Karpas-422 (cell line): ENCODE measurements at regions not wholly inside any gene's neighbourhood (a gene's known extent, or its start where the extent isn't known, plus 50 kb on each side); places are given as distances from the start of the nearest gene placed in this dataset.

Experiments used
- DNase-seq: peaks from one replicate; pipeline ENCODE4 v3.0.0-alpha.2; 2015
- H2AFZ ChIP-seq: fragments of 200-600 bp; sonication (generic); 2 replicates; pipeline ENCODE4 v1.6.1; 2014; ENCODE audit warnings: antibody characterized with exemption, low read length, mixed read lengths
- H3K27ac ChIP-seq: fragments of 200-600 bp; sonication (generic); 2 replicates; pipeline ENCODE4 v1.5.1; 2014; ENCODE audit warnings: mild to moderate bottlenecking, low read length, moderate library complexity
- H3K27me3 ChIP-seq: fragments of 200-600 bp; sonication (generic); 2 replicates; pipeline ENCODE4 v1.6.1; 2014; ENCODE audit warnings: low read length, mixed read lengths
- H3K36me3 ChIP-seq: fragments of 200-600 bp; sonication (generic); 2 replicates; pipeline ENCODE4 v1.6.1; 2014; ENCODE audit warnings: low read length, mixed read lengths; ENCODE audit not compliant: insufficient read depth
- H3K4me1 ChIP-seq: fragments of 200-600 bp; sonication (generic); 2 replicates; pipeline ENCODE4 v1.6.1; 2014; ENCODE audit warnings: mild to moderate bottlenecking, low read length, mixed read lengths
- H3K4me2 ChIP-seq: fragments of 200-600 bp; sonication (generic); 2 replicates; pipeline ENCODE4 v1.6.1; 2014; ENCODE audit warnings: low read length, low read depth, mild to moderate bottlenecking; ENCODE audit not compliant: poor library complexity, severe bottlenecking
- H3K4me3 ChIP-seq: fragments of 200-600 bp; sonication (generic); 2 replicates; pipeline ENCODE4 v1.5.1; 2014; ENCODE audit warnings: mild to moderate bottlenecking, antibody characterized with exemption, low read length, mixed read lengths
- H3K79me2 ChIP-seq: fragments of 200-600 bp; sonication (generic); 2 replicates; pipeline ENCODE4 v1.6.1; 2014; ENCODE audit warnings: mild to moderate bottlenecking, low read length, mixed read lengths
- H3K9ac ChIP-seq: fragments of 200-600 bp; sonication (generic); 2 replicates; pipeline ENCODE4 v1.6.0; 2014; ENCODE audit warnings: low read length
- H3K9me2 ChIP-seq: fragments of 200-600 bp; sonication (generic), shearing (Covaris generic); replicated peaks from 2 replicates; pipeline ENCODE4 v1.6.0; 2014; ENCODE audit warnings: mild to moderate bottlenecking, low read length, moderate library complexity; ENCODE audit not compliant: insufficient read depth
- H3K9me3 ChIP-seq: fragments of 300-700, 200-600 bp; sonication (generic); 2 replicates; pipeline ENCODE4 v1.6.1; 2014; ENCODE audit warnings: low read length, mixed read lengths
- H4K20me1 ChIP-seq: fragments of 200-600 bp; sonication (generic); 2 replicates; pipeline ENCODE4 v1.6.1; 2014; ENCODE audit warnings: mild to moderate bottlenecking, antibody characterized with exemption, low read length, low read depth; ENCODE audit not compliant: insufficient read depth

DNA sequence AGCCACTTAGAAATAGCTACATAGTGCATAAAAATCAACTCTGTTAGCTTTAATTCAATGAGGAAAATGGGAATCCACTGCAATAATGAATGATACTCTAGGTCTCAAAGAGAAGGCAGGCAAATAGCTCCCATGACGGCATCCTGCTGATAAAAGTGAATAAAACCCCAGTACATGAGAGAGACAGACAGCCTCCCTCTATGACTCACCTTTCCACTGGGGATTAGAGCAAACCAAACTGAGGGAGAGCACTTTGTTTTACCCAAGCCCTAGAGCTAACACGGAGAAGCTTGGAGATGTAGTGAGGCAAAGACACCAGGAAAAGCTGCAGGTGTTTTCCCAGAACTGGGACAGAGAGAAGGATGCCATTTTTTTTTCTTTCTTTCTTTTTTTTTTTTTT lies 621.9 kb downstream of the LRRIQ3 start:
- no peaks in the 10 kb centered on the region for H4K20me1 ChIP-seq
- no peak overlapping the region for H3K9ac ChIP-seq
- no peak for DNase-seq
- H3K9me2 ChIP-seq = no peaks in the 10 kb centered on the region
- no peaks in the 10 kb centered on the region for H3K27me3 ChIP-seq
- peaks cover 15% of the 10 kb centered on the region for H3K9me3 ChIP-seq
- H2AFZ ChIP-seq = no peak overlapping the region
- no peaks in the 10 kb centered on the region for H3K79me2 ChIP-seq
- no peaks in the 10 kb centered on the region for H3K4me1 ChIP-seq
- H3K36me3 ChIP-seq = no peaks in the 10 kb centered on the region
- H3K4me2 ChIP-seq = no peak overlapping the region
- H3K4me3 ChIP-seq = no peak overlapping the region
- H3K27ac ChIP-seq = no peak overlapping the region

DNA sequence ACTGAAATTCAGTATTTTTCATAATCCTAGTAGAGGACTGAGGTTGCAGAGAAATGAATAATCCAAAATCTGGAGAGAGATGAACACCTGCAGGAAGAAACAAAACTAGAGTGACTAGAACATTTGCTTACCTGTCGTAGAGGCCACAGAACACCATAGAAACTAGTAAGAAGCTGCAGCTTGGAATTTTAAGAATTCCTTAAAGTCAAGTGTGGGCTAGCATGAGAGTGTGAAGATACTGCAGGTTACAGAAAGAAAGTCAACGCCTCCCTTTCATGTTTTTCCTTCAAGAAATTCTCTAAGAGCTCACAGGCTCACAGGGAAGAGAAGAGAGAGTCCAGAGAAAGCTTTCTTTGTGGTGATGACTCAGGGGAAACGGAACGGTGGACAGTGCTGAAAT lies 633.7 kb downstream of the LRRIQ3 start:
- no peak overlapping the region for H3K27ac ChIP-seq
- H3K79me2 ChIP-seq = no peaks in the 10 kb centered on the region
- no peak overlapping the region for H3K4me3 ChIP-seq
- H3K4me1 ChIP-seq = no peaks in the 10 kb centered on the region
- H4K20me1 ChIP-seq = no peaks in the 10 kb centered on the region
- peaks cover 22% of the 10 kb centered on the region for H3K9me3 ChIP-seq
- no peaks in the 10 kb centered on the region for H3K9me2 ChIP-seq
- H3K9ac ChIP-seq = no peak overlapping the region
- no peak overlapping the region for H3K4me2 ChIP-seq
- DNase-seq = no peak
- H3K36me3 ChIP-seq = no peaks in the 10 kb centered on the region
- H3K27me3 ChIP-seq = no peaks in the 10 kb centered on the region
- H2AFZ ChIP-seq = no peak overlapping the region

DNA sequence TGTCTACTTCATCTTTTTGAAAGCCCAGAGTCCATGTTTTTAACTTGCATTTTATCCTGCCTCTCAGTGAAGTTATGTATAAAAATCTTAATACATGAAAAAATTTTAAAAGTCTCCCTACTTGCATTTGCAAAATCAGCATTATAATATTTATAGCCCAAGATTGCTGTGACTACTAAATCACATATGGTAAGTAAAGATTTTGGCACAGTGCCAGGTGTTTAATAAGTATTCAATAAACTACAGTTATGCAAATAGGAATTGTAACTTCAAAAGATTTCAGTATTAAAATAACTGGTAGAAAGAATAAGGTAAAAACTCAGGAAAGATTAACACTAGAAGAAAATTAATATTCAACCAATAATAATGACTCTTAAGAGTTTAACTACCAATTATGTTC lies 641.7 kb downstream of the LRRIQ3 start:
- DNase-seq = no peak
- no peak overlapping the region for H3K9ac ChIP-seq
- no peak overlapping the region for H3K27ac ChIP-seq

GRCh38 chr1:73537400-73537799 lies 660.6 kb downstream of the LRRIQ3 start:
- H3K4me3 ChIP-seq = no peak overlapping the region
- H3K27me3 ChIP-seq = no peaks in the 10 kb centered on the region
- H3K4me2 ChIP-seq = no peak overlapping the region
- H3K9me2 ChIP-seq = no peaks in the 10 kb centered on the region
- H3K9ac ChIP-seq = no peak overlapping the region
- no peaks in the 10 kb centered on the region for H3K4me1 ChIP-seq
- H4K20me1 ChIP-seq = no peaks in the 10 kb centered on the region
- H2AFZ ChIP-seq = no peak overlapping the region
- H3K9me3 ChIP-seq = peaks cover 11% of the 10 kb centered on the region
- H3K36me3 ChIP-seq = no peaks in the 10 kb centered on the region
- H3K79me2 ChIP-seq = no peaks in the 10 kb centered on the region
- DNase-seq = no peak
- H3K27ac ChIP-seq = no peak overlapping the region

More for the DNA sequence above, 641.7 kb downstream of the LRRIQ3 start:
- Histone ChIP-seq H3K9me2 (no peaks in the 10 kb centered on the region), H3K9me3 (peaks cover 18% of the 10 kb centered on the region), H4K20me1 (no peaks in the 10 kb centered on the region), H3K27me3 (no peaks in the 10 kb centered on the region), H2AFZ (no peak overlapping the region), H3K4me3 (no peak overlapping the region), H3K79me2 (no peaks in the 10 kb centered on the region), H3K4me1 (no peaks in the 10 kb centered on the region), H3K4me2 (no peak overlapping the region), H3K36me3 (no peaks in the 10 kb centered on the region)

DNA sequence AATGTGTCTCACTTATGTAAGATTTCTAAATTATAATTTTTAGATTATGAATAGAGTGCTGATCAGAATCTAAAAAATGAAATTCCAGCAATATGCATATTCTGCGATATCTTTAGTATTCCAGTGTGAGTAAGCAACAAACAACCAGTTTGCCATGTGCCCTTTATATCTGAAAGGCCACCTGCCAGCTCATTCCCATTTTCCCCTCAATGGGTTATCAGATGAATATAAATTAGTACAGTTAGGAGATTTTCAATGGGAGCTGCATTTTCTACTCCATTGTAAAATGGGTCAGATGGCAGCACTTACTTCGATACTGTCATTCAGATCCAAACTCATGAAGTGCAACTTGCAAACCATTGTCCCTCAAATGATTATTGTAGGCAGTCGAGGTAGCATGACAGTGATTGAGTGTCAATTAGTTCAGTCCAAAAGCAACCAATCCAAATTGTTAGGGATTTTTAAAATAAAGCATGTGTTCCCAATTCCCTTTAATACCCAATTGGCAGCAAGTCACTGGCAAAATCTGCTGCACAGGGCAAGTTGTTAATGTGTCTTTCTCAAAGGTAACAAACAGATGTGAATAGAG lies 680.3 kb downstream of the LRRIQ3 start:
- no peaks in the 10 kb centered on the region for H4K20me1 ChIP-seq
- no peak overlapping the region for H2AFZ ChIP-seq
- H3K4me3 ChIP-seq = no peak overlapping the region
- H3K27ac ChIP-seq = no peak overlapping the region
- H3K36me3 ChIP-seq = no peaks in the 10 kb centered on the region
- H3K9ac ChIP-seq = no peak overlapping the region
- no peaks in the 10 kb centered on the region for H3K4me1 ChIP-seq
- H3K4me2 ChIP-seq = no peak overlapping the region
- H3K27me3 ChIP-seq = no peaks in the 10 kb centered on the region
- H3K79me2 ChIP-seq = no peaks in the 10 kb centered on the region
- peaks cover 18% of the 10 kb centered on the region for H3K9me3 ChIP-seq
- no peak for DNase-seq
- H3K9me2 ChIP-seq = no peaks in the 10 kb centered on the region

DNA sequence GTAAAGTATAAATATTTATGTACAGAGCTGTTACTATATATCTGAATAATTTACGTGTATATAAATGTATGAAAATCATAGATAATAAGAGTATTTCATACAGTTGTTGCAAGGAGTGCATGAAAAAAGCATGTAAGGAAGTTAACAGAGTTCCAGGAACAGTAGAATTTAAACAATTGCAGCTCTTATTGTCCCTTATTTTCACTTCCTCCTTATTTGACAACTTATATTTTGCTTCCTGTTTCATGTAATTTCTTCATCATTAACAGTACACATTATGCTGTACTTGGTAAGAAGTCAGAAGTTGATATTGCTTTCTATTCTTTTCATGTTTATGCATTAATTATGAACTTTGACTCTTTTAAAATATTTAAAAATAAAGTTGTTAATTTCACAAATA lies 681.5 kb downstream of the LRRIQ3 start:
- Histone ChIP-seq H3K4me1 (no peaks in the 10 kb centered on the region), H3K9me2 (no peaks in the 10 kb centered on the region), H3K27me3 (no peaks in the 10 kb centered on the region), H3K9me3 (peaks cover 23% of the 10 kb centered on the region), H4K20me1 (no peaks in the 10 kb centered on the region), H3K9ac (no peak overlapping the region), H3K4me3 (no peak overlapping the region), H2AFZ (no peak overlapping the region), H3K27ac (no peak overlapping the region), H3K4me2 (no peak overlapping the region), H3K79me2 (no peaks in the 10 kb centered on the region), H3K36me3 (no peaks in the 10 kb centered on the region)
- no peak for DNase-seq

DNA sequence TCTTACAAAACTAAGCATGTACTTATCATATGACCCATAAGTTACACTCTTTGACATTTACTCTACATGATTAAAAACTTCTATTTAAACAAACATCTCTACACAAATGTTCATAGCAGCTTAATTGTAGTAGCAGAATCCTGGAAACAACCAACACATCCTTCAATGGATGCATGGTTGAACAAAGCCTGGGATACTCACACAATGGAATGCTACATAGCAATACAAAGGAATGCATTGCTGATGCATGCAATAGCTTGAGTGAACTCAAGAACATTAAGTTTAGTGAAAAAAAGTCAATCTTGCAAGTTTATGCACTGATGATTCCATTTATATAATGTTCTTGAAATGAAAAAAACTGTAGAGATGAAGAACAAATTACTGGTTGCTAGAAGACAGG lies 686.9 kb downstream of the LRRIQ3 start:
- Histone ChIP-seq H3K27me3 (no peaks in the 10 kb centered on the region), H3K27ac (no peak overlapping the region), H3K79me2 (no peaks in the 10 kb centered on the region), H3K9ac (no peak overlapping the region), H2AFZ (no peak overlapping the region), H3K9me2 (no peaks in the 10 kb centered on the region), H3K4me2 (no peak overlapping the region), H3K9me3 (peaks cover 22% of the 10 kb centered on the region), H4K20me1 (no peaks in the 10 kb centered on the region), H3K36me3 (no peaks in the 10 kb centered on the region), H3K4me3 (no peak overlapping the region), H3K4me1 (no peaks in the 10 kb centered on the region)
- no peak for DNase-seq

DNA sequence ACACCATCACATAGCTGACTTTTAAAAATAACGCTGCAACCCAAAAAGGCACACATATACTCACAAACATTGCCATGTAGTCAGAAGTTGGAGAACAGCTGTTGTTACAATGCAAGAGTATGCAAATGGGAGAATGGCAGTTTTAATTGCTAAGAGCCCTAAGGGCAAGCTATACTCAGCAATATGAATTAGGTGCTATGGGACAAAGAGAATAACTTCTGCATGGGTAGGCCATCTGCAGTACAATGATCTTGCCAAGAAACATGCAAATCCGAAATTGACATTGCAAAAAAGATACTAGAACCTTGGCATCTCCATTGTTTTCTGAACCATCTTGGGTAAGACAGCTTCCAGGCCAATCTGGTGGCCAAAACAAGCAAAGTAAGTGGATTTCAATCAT lies 697.8 kb downstream of the LRRIQ3 start:
- H2AFZ ChIP-seq = no peak overlapping the region
- no peaks in the 10 kb centered on the region for H3K27me3 ChIP-seq
- no peaks in the 10 kb centered on the region for H3K79me2 ChIP-seq
- H3K4me1 ChIP-seq = no peaks in the 10 kb centered on the region
- peaks cover 25% of the 10 kb centered on the region for H3K9me3 ChIP-seq
- H3K4me3 ChIP-seq = no peak overlapping the region
- no peak overlapping the region for H3K27ac ChIP-seq
- H3K36me3 ChIP-seq = no peaks in the 10 kb centered on the region
- no peak overlapping the region for H3K9ac ChIP-seq
- H3K4me2 ChIP-seq = no peak overlapping the region
- H4K20me1 ChIP-seq = no peaks in the 10 kb centered on the region
- no peaks in the 10 kb centered on the region for H3K9me2 ChIP-seq
- no peak for DNase-seq

DNA sequence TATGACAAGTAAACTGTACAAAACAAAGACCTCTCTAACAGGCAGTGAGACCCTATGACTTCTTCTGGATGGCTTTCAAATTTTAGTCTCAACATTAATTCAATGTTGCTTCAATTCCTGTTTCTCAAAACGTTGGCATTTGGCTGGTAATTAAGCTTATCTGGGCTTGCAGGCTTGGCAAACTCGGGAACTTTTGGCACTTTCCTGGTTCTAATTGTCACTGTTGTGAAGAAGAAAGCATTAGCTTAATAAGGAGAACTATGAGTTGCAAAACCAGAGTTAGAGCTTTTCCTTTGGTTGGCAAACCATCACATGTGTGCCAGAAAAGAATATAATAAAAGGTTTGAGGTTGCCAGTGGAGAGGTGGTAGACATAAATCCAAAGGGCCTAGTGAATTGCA lies 698.3 kb downstream of the LRRIQ3 start:
- Histone ChIP-seq H3K9me3 (peaks cover 25% of the 10 kb centered on the region), H3K27ac (no peak overlapping the region), H3K79me2 (no peaks in the 10 kb centered on the region), H3K4me2 (no peak overlapping the region), H2AFZ (no peak overlapping the region), H3K4me3 (no peak overlapping the region), H3K36me3 (no peaks in the 10 kb centered on the region), H3K27me3 (no peaks in the 10 kb centered on the region), H3K9ac (no peak overlapping the region), H3K4me1 (no peaks in the 10 kb centered on the region), H4K20me1 (no peaks in the 10 kb centered on the region), H3K9me2 (no peaks in the 10 kb centered on the region)
- DNase-seq = no peak
